ENCODE measurements at regions not wholly inside any gene's neighbourhood (a gene's known extent, or its start where the extent isn't known, plus 50 kb on each side); places are given as distances from the start of the nearest gene placed in this dataset.

DNA sequence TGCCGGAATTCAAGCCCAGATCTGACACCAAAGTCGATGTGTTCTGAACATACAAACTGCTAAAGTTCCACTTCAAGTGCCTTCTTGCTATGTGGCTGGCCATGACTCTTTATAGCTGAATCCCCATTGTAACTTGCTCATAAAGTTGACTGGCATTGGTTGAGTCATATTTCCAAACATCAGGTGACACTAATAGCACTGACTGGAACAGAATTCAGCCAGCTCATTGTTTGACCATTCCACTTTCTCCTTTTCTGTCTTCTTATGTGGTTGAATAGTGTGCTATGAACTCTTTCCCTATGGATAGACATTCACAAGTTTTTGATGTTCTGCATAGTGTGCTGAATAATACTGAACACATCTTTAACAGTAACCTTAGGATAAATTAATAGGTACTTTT, 266.2 kb upstream of the ZFP64 start:
- no peaks in the 10 kb centered on the region for H3K9me3 ChIP-seq (ENCODE audit: control insufficient read depth, insufficient read depth, low read length)
- H2BK15ac ChIP-seq (ENCODE audit: low read depth, low read length): 0 out of 3 replicates have a peak overlapping the region, but pooled peaks have one; percentile 17
- peak overlapping the region in 1 of 2 experiments; percentile 9; a peak in 1 of 4 replicates for H4K8ac ChIP-seq (ENCODE audit: low read depth in 2 of 2, low read length in 2 of 2)
- H4K5ac ChIP-seq (ENCODE audit: low read depth, low read length): no peak overlapping the region
- no peak overlapping the region for H2BK5ac ChIP-seq (ENCODE audit: low read depth, low read length, poor library complexity, severe bottlenecking)
- H4K20me1 ChIP-seq (ENCODE audit: insufficient read depth, low read length): no peaks in the 10 kb centered on the region
- no TSS peak for BruUV-seq (replicated peaks)
- H3K23ac ChIP-seq (ENCODE audit: low read depth, low read length): no peak overlapping the region
- peaks cover 5% of the 10 kb centered on the region for H3K4me1 ChIP-seq (ENCODE audit: control insufficient read depth, insufficient read depth, low read length)
- no peak overlapping the region for H2AK5ac ChIP-seq (ENCODE audit: low read depth, low read length)
- no peak overlapping the region for H2BK120ac ChIP-seq (ENCODE audit: low read depth, low read length)
- TF ChIP-seq MAFK (IDR thresholded peaks at IDR 0.05; ENCODE audit: low read depth, low read length) (no peak), RCOR1 (IDR thresholded peaks at IDR 0.05; ENCODE audit: insufficient replicate concordance, low read length) (no peak), SMC3 (IDR thresholded peaks at IDR 0.05; ENCODE audit: low read depth, low read length) (no peak), NFE2L2 (IDR thresholded peaks at IDR 0.05; ENCODE audit: low read depth, low read length) (no peak), CHD1 (IDR thresholded peaks at IDR 0.05; ENCODE audit: low read depth, low read length) (no peak), USF2 (IDR thresholded peaks at IDR 0.05; ENCODE audit: low read depth, low read length) (peak; percentile 28; the same call in 1 of the 2 replicates), MXI1 (IDR thresholded peaks at IDR 0.05; ENCODE audit: borderline replicate concordance, low read depth, low read length) (no peak)
- intact Hi-C loops (cut with micrococcal nuclease): no loop called here
- H2AFZ ChIP-seq (replicated peaks; ENCODE audit: low read length, poor library complexity): no peak overlapping the region
- H4K91ac ChIP-seq (ENCODE audit: insufficient read depth, low read depth, low read length): no peak overlapping the region
- no peak overlapping the region for H3K4me2 ChIP-seq (ENCODE audit: low read depth, low read length)
- no peak overlapping the region for H3K27ac ChIP-seq (ENCODE audit: insufficient read depth, low read length)
- no peak overlapping the region for H3K4me3 ChIP-seq (ENCODE audit: insufficient read depth, low read depth, low read length)
- in situ Hi-C loops (cut with MboI; ENCODE audit: low sequenced_read_pairs): no loop called here
- H2BK20ac ChIP-seq (ENCODE audit: low read depth, low read length): no peak overlapping the region
- ATAC-seq (ENCODE audit: low read depth): no peak
- no peaks in the 10 kb centered on the region for H3K79me1 ChIP-seq (ENCODE audit: low read depth in 1 of 2, low read length in 2 of 2)
- H3K14ac ChIP-seq (replicated peaks; ENCODE audit: low read depth, low read length): no peak overlapping the region
- no peaks in the 10 kb centered on the region for H3K36me3 ChIP-seq (ENCODE audit: control insufficient read depth, insufficient read depth, low read length)
- ChIA-PET CTCF (interaction anchor here (0.6 kb wide), 1 partner anchor 9 kb away, joined by 3 read pairs; no protein-coding TSS in a partner anchor), POLR2A (ENCODE audit: unreplicated experiment) (no interaction called here)
- H2AK9ac ChIP-seq (replicated peaks; ENCODE audit: low read depth, low read length, poor library complexity): no peak overlapping the region
- dilution Hi-C loops (cut with HindIII; ENCODE audit: low sequenced_read_pairs, unreplicated experiment): no loop called here
- no peak overlapping the region for H3K9ac ChIP-seq (ENCODE audit: low read depth, low read length)
- peak; percentile 52 for DNase-seq
- H3K4ac ChIP-seq (ENCODE audit: low read depth, low read length): no peak overlapping the region
- H3K9me1 ChIP-seq (ENCODE audit: insufficient read depth, low read length): peaks cover 4% of the 10 kb centered on the region; the same call in 1 of the 2 replicates
- no peak overlapping the region for H3K18ac ChIP-seq (ENCODE audit: low read depth, low read length)
- H3K27me3 ChIP-seq (ENCODE audit: control insufficient read depth, insufficient read depth, low read length): no peaks in the 10 kb centered on the region; the same call in 1 of the 2 replicates
- no CpG with 5 or more reads among the region's 2 CpGs for WGBS, 2 experiments (ENCODE audit: extremely low coverage in 2 of 2, insufficient read length in 1 of 2)
- no peak overlapping the region for H3K56ac ChIP-seq (ENCODE audit: extremely low read depth, insufficient read depth, low read length)

Data from IMR-90 (cell line).